ENCODE measurements at regions not wholly inside any gene's neighbourhood (a gene's known extent, or its start where the extent isn't known, plus 50 kb on each side); places are given as distances from the start of the nearest gene placed in this dataset.

GRCh38 chr14:61110316-61111082, 129.5 kb downstream of the SLC38A6 start:
- TF ChIP-seq CTCF (IDR thresholded peaks at IDR 0.05): no peak
- TF ChIP-seq POLR2A (IDR thresholded peaks at IDR 0.05): no peak
